ENCODE measurements at regions not wholly inside any gene's neighbourhood (a gene's known extent, or its start where the extent isn't known, plus 50 kb on each side); places are given as distances from the start of the nearest gene placed in this dataset.

- TF ChIP-seq REST (IDR thresholded peaks at IDR 0.05): no peak
These were observed 641.8 kb upstream of the ZNF385D start (continued) for GRCh38 chr3:22392859-22393258.

- no peak overlapping the region for H3K27ac ChIP-seq
- ATAC-seq (no peak), DNase-seq (ENCODE audit: low read depth in 1 of 2, low spot score in 1 of 2) (no peak), FAIRE-seq (no peak)
- H3K4me3 ChIP-seq: no peak overlapping the region
- no peak overlapping the region for H3K4me2 ChIP-seq
- CTCF ChIA-PET: no interaction called here
- TF ChIP-seq BHLHE40 (IDR thresholded peaks at IDR 0.05; ENCODE audit: low read depth, low read length) (no peak), RFX5 (IDR thresholded peaks at IDR 0.05) (no peak), ESRRA (IDR thresholded peaks at IDR 0.05; ENCODE audit: borderline replicate concordance, low read length) (no peak), EHMT2 (IDR thresholded peaks at IDR 0.05; ENCODE audit: low read depth) (no peak), ZC3H11A (IDR thresholded peaks at IDR 0.05) (no peak)
- H3K9me3 ChIP-seq: no peaks in the 10 kb centered on the region
- no peaks in the 10 kb centered on the region for H3K4me1 ChIP-seq
- POLR2A ChIA-PET: no interaction called here
- WGBS (ENCODE audit: missing lambda C conversion rate): 3% methylated on average over 4 of the region's 4 CpGs
These were observed 648.6 kb upstream of the ZNF385D start for GRCh38 chr3:22399566-22399965.

GRCh38 chr3:22401499-22401898 is 650.5 kb upstream of the ZNF385D start:
- ATAC-seq: no peak
- Histone ChIP-seq H3K4me1 (no peaks in the 10 kb centered on the region), H3K4me2 (no peak overlapping the region), H3K9me3 (no peaks in the 10 kb centered on the region), H3K4me3 (no peak overlapping the region), H3K27ac (no peak overlapping the region)
- POLR2A ChIA-PET: no interaction called here
- DNase-seq (ENCODE audit: low read depth in 1 of 2, low spot score in 1 of 2): no peak
- TF ChIP-seq SREBF2 (IDR thresholded peaks at IDR 0.05) (no peak), RAD21 (conservative IDR thresholded peaks at IDR 0.05 in 1 of 2, IDR thresholded peaks at IDR 0.05 in 1 of 2) (no peak), GATA3 (IDR thresholded peaks at IDR 0.05; ENCODE audit: borderline replicate concordance) (no peak), BHLHE40 (IDR thresholded peaks at IDR 0.05; ENCODE audit: low read depth, low read length) (no peak), JUN (IDR thresholded peaks at IDR 0.05) (no peak), RCOR1 (IDR thresholded peaks at IDR 0.05; ENCODE audit: low read depth, low read length) (no peak)
- TF ChIP-seq, protein P1, sequence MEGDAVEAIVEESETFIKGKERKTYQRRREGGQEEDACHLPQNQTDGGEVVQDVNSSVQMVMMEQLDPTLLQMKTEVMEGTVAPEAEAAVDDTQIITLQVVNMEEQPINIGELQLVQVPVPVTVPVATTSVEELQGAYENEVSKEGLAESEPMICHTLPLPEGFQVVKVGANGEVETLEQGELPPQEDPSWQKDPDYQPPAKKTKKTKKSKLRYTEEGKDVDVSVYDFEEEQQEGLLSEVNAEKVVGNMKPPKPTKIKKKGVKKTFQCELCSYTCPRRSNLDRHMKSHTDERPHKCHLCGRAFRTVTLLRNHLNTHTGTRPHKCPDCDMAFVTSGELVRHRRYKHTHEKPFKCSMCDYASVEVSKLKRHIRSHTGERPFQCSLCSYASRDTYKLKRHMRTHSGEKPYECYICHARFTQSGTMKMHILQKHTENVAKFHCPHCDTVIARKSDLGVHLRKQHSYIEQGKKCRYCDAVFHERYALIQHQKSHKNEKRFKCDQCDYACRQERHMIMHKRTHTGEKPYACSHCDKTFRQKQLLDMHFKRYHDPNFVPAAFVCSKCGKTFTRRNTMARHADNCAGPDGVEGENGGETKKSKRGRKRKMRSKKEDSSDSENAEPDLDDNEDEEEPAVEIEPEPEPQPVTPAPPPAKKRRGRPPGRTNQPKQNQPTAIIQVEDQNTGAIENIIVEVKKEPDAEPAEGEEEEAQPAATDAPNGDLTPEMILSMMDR (IDR thresholded peaks at IDR 0.05): no peak
- CTCF ChIA-PET: no interaction called here
- no peak for FAIRE-seq

GRCh38 chr3:22414239-22414638 is 663.2 kb upstream of the ZNF385D start:
- no peak overlapping the region for H3K4me2 ChIP-seq
- no peak overlapping the region for H3K27ac ChIP-seq
- ATAC-seq (no peak), FAIRE-seq (no peak), DNase-seq (ENCODE audit: low read depth in 1 of 2, low spot score in 1 of 2) (no peak)
- no peaks in the 10 kb centered on the region for H3K4me1 ChIP-seq
- no peak overlapping the region for H3K4me3 ChIP-seq
- ChIA-PET POLR2A (no interaction called here), CTCF (no interaction called here)
- no peaks in the 10 kb centered on the region for H3K9me3 ChIP-seq
- 0% methylated on average over 3 of the region's 3 CpGs for WGBS (ENCODE audit: missing lambda C conversion rate)
- TF ChIP-seq ELK1 (IDR thresholded peaks at IDR 0.05; ENCODE audit: low read depth, low read length): no peak
- TF ChIP-seq TFCP2L1 (CRISPR knock-in tag; IDR thresholded peaks at IDR 0.05): no peak
- TF ChIP-seq ZC3H11A (IDR thresholded peaks at IDR 0.05): no peak
- no peak for TF ChIP-seq CBX8 (IDR thresholded peaks at IDR 0.05)
- no peak for TF ChIP-seq RFX5 (IDR thresholded peaks at IDR 0.05)
- no peak for TF ChIP-seq POLR2AphosphoS2 (conservative IDR thresholded peaks at IDR 0.05; ENCODE audit: low read length)
- TF ChIP-seq EHF (CRISPR knock-in tag; IDR thresholded peaks at IDR 0.05): no peak
- TF ChIP-seq PBX3 (IDR thresholded peaks at IDR 0.05): no peak
- TF ChIP-seq EP300 (IDR thresholded peaks at IDR 0.05): no peak
- TF ChIP-seq SMC3 (IDR thresholded peaks at IDR 0.05): no peak
- TF ChIP-seq RNF2 (IDR thresholded peaks at IDR 0.05; ENCODE audit: borderline replicate concordance, low read depth): no peak
- TF ChIP-seq JUNB (IDR thresholded peaks at IDR 0.05): no peak
- TF ChIP-seq, protein P2, sequence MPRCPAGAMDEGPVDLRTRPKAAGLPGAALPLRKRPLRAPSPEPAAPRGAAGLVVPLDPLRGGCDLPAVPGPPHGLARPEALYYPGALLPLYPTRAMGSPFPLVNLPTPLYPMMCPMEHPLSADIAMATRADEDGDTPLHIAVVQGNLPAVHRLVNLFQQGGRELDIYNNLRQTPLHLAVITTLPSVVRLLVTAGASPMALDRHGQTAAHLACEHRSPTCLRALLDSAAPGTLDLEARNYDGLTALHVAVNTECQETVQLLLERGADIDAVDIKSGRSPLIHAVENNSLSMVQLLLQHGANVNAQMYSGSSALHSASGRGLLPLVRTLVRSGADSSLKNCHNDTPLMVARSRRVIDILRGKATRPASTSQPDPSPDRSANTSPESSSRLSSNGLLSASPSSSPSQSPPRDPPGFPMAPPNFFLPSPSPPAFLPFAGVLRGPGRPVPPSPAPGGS (IDR thresholded peaks at IDR 0.05): no peak
- TF ChIP-seq HOXB13 (CRISPR knock-in tag; IDR thresholded peaks at IDR 0.05; ENCODE audit: low read depth): no peak
- no peak for TF ChIP-seq HES2 (IDR thresholded peaks at IDR 0.05)
- TF ChIP-seq FOXS1 (CRISPR knock-in tag; IDR thresholded peaks at IDR 0.05): no peak
